Mucosa of descending colon (tissue), 3 donors: ENCODE measurements at regions not wholly inside any gene's neighbourhood (a gene's known extent, or its start where the extent isn't known, plus 50 kb on each side); places are given as distances from the start of the nearest gene placed in this dataset.

ENCODE experiments used
- ATAC-seq: fragments of 200-7000 bp; cut with Tn5 transposase; one replicate; pipeline ENCODE4 v1.9.1; 2020; ENCODE audit warnings: mild to moderate bottlenecking, moderate library complexity
- DNase-seq, 3 donors: peaks; one replicate each; pipeline ENCODE4 v3.0.0-alpha.2; 2020
- H3K36me3 ChIP-seq: fragments of 200-600 bp; one replicate; pipeline ENCODE4 v1.8.0; 2021; ENCODE audit warnings: low read depth, mild to moderate bottlenecking
- H3K4me1 ChIP-seq: fragments of 200-600 bp; one replicate; pipeline ENCODE4 v1.8.0; 2021; ENCODE audit warnings: low read depth, mild to moderate bottlenecking
- H3K4me3 ChIP-seq: fragments of 200-600 bp; one replicate; pipeline ENCODE4 v1.8.0; 2021; ENCODE audit warnings: mild to moderate bottlenecking
- H3K9me3 ChIP-seq: fragments of 200-600 bp; one replicate; pipeline ENCODE4 v1.8.0; 2021; ENCODE audit warnings: mild to moderate bottlenecking
- intact Hi-C, 2 donors: fragments of 100-400 bp; cut with DNase I in 1 of 2; cut with micrococcal nuclease in 1 of 2; formaldehyde crosslinking; loops; one replicate each; pipeline versions ENCODE4 v1.11.0 to v1.11.1; 2022; cut with DNase I, micrococcal nuclease
- TF ChIP-seq, protein P1 (sequence below): fragments of 200-600 bp; IDR thresholded peaks from one replicate; pipeline ENCODE4 v1.8.0; 2022; ENCODE audit warnings: antibody characterized with exemption, mild to moderate bottlenecking
- donor health status: DM: no; HTN: no; CAD: no; lungs with moderate emphysema.
- donor health status: DM: no; HTN: no; CAD: no.
- donor health status: DM: no; HTN: yes; CAD: no.

GRCh38 chr2:103496850-103497249, 735.0 kb downstream of the TMEM182 start:
- TF ChIP-seq, protein P1, sequence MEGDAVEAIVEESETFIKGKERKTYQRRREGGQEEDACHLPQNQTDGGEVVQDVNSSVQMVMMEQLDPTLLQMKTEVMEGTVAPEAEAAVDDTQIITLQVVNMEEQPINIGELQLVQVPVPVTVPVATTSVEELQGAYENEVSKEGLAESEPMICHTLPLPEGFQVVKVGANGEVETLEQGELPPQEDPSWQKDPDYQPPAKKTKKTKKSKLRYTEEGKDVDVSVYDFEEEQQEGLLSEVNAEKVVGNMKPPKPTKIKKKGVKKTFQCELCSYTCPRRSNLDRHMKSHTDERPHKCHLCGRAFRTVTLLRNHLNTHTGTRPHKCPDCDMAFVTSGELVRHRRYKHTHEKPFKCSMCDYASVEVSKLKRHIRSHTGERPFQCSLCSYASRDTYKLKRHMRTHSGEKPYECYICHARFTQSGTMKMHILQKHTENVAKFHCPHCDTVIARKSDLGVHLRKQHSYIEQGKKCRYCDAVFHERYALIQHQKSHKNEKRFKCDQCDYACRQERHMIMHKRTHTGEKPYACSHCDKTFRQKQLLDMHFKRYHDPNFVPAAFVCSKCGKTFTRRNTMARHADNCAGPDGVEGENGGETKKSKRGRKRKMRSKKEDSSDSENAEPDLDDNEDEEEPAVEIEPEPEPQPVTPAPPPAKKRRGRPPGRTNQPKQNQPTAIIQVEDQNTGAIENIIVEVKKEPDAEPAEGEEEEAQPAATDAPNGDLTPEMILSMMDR: no peak
- H3K4me1 ChIP-seq: no peaks in the 10 kb centered on the region
- no peaks in the 10 kb centered on the region for H3K9me3 ChIP-seq
- ATAC-seq: no peak
- intact Hi-C loops: no loop called here
- DNase-seq: no peak
- H3K4me3 ChIP-seq: no peak overlapping the region
- H3K36me3 ChIP-seq: no peaks in the 10 kb centered on the region

DNA sequence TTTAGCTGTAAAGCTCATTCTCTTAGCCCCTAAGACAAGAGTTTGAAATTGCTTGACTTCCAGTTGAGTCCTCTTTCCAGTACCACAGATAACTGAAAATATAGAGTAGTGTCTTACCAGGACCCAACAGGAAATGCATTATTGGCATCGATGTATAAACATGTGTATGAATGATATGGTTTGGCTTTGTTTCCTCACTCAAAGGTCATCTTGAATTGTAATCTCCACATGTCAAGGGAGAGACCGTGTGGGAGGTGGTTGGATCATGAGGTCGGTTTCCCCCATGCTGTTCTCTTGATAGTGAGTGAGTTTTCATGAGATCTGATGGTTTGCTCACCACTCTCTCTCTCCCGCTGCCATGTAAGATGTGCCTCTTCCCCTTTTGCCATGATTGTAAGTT, 745.0 kb downstream of the TMEM182 start:
- no peak for ATAC-seq
- DNase-seq: no peak
- no peaks in the 10 kb centered on the region for H3K36me3 ChIP-seq
- no peaks in the 10 kb centered on the region for H3K9me3 ChIP-seq
- no peak overlapping the region for H3K4me3 ChIP-seq
- H3K4me1 ChIP-seq: no peaks in the 10 kb centered on the region
- TF ChIP-seq, protein P1: no peak
- intact Hi-C loops: no loop called here

- intact Hi-C loops: no loop called here
- H3K4me1 ChIP-seq: no peaks in the 10 kb centered on the region
- H3K36me3 ChIP-seq: no peaks in the 10 kb centered on the region
- TF ChIP-seq, protein P1: no peak
- ATAC-seq (no peak), DNase-seq (no peak)
- H3K4me3 ChIP-seq: no peak overlapping the region
- no peaks in the 10 kb centered on the region for H3K9me3 ChIP-seq
Observed at GRCh38 chr2:103512442-103512841, 750.6 kb downstream of the TMEM182 start.

- Histone ChIP-seq H3K9me3 (no peaks in the 10 kb centered on the region), H3K4me1 (no peaks in the 10 kb centered on the region), H3K36me3 (no peaks in the 10 kb centered on the region), H3K4me3 (no peak overlapping the region)
- no peak for ATAC-seq
- TF ChIP-seq, protein P1: no peak
- no peak for DNase-seq
- intact Hi-C loops: no loop called here
Observed at GRCh38 chr2:103520547-103520946, 758.7 kb downstream of the TMEM182 start.

GRCh38 chr2:103525756-103526155, 763.9 kb downstream of the TMEM182 start:
- Histone ChIP-seq H3K36me3 (no peaks in the 10 kb centered on the region), H3K4me1 (no peaks in the 10 kb centered on the region), H3K4me3 (no peak overlapping the region), H3K9me3 (no peaks in the 10 kb centered on the region)
- ATAC-seq: no peak
- no peak for DNase-seq
- intact Hi-C loops: no loop called here
- TF ChIP-seq, protein P1: no peak

DNA sequence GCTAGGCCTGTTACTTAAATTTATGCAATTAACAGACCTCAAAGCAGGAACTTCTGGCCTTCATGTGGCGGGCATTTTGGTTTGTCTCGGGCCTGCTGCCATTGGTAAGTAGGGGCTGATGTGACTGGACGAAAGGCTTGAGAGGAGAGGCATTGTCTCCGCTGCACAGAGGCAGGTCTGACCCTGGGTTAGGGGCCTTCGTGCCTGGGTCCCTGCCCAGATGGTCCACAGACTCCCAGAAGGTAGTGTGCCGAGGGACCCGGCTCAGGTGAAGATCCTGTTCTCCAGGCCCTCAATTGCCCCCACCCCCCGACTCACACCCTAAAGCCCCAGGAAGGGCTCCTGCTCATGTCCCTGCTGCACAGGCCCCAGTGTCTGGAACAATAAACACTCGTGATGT, 764.9 kb downstream of the TMEM182 start:
- TF ChIP-seq, protein P1: no peak
- no peaks in the 10 kb centered on the region for H3K4me1 ChIP-seq
- no peak for ATAC-seq
- intact Hi-C loops: no loop called here
- H3K9me3 ChIP-seq: no peaks in the 10 kb centered on the region
- no peaks in the 10 kb centered on the region for H3K36me3 ChIP-seq
- peak in 1 of 3 donors; percentile 26 for DNase-seq
- H3K4me3 ChIP-seq: no peak overlapping the region
